ENCODE measurements at regions not wholly inside any gene's neighbourhood (a gene's known extent, or its start where the extent isn't known, plus 50 kb on each side); places are given as distances from the start of the nearest gene placed in this dataset.

DNA sequence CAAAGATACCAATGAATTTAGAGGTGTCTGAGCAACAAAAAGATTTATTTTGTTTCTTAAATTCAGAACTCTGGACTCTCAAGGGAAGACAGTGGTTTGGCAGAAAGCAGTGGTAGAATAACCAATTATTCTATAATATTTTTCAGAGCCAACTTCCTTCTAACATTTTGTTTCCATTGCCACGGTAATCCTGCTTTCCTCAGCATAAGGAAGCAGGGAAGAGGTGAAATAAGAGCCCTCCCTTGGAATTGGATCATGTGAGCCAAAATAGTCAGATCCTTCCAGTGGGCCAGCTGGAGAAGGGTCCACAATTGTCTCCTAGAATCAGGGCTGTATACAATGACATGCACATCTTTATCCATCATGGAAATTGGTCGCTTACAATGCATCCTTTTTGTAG is 130.0 kb upstream of the MAP1B start:
- H3F3A ChIP-seq (ENCODE audit: low read depth): no peaks in the 10 kb centered on the region
- H3K9me3 ChIP-seq (ENCODE audit: insufficient read depth, low read depth, low read length): peaks cover 3% of the 10 kb centered on the region; the same call in 1 of the 2 replicates
- H2AFZ ChIP-seq (ENCODE audit: low read length): no peak overlapping the region
- no peak overlapping the region for H3K4me2 ChIP-seq (ENCODE audit: low read depth, low read length, poor library complexity, severe bottlenecking)
- H3K36me3 ChIP-seq (ENCODE audit: insufficient read depth, low read length): no peaks in the 10 kb centered on the region
- H3K4me1 ChIP-seq (ENCODE audit: insufficient read depth, low read length, poor library complexity, severe bottlenecking): no peaks in the 10 kb centered on the region
- H3K4me3 ChIP-seq (ENCODE audit: low read length, poor library complexity, severe bottlenecking): no peak overlapping the region
- H3K27me3 ChIP-seq (ENCODE audit: insufficient read depth, low read length, poor library complexity, severe bottlenecking): no peaks in the 10 kb centered on the region
- H3K9me2 ChIP-seq (replicated peaks; ENCODE audit: low read depth, low read length): no peaks in the 10 kb centered on the region; the same call in 1 of the 2 replicates
- TF ChIP-seq, protein P1, sequence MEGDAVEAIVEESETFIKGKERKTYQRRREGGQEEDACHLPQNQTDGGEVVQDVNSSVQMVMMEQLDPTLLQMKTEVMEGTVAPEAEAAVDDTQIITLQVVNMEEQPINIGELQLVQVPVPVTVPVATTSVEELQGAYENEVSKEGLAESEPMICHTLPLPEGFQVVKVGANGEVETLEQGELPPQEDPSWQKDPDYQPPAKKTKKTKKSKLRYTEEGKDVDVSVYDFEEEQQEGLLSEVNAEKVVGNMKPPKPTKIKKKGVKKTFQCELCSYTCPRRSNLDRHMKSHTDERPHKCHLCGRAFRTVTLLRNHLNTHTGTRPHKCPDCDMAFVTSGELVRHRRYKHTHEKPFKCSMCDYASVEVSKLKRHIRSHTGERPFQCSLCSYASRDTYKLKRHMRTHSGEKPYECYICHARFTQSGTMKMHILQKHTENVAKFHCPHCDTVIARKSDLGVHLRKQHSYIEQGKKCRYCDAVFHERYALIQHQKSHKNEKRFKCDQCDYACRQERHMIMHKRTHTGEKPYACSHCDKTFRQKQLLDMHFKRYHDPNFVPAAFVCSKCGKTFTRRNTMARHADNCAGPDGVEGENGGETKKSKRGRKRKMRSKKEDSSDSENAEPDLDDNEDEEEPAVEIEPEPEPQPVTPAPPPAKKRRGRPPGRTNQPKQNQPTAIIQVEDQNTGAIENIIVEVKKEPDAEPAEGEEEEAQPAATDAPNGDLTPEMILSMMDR (conservative IDR thresholded peaks at IDR 0.05; ENCODE audit: low read length): no peak
- TF ChIP-seq EZH2phosphoT487 (IDR thresholded peaks at IDR 0.05; ENCODE audit: borderline replicate concordance): no peak
- H3K79me2 ChIP-seq (ENCODE audit: insufficient read depth, low read length): no peaks in the 10 kb centered on the region
- H4K20me1 ChIP-seq (ENCODE audit: insufficient read depth, low read length, poor library complexity, severe bottlenecking): no peaks in the 10 kb centered on the region
- H3K9ac ChIP-seq (ENCODE audit: low read depth, low read length, poor library complexity, severe bottlenecking): no peak overlapping the region

DNA sequence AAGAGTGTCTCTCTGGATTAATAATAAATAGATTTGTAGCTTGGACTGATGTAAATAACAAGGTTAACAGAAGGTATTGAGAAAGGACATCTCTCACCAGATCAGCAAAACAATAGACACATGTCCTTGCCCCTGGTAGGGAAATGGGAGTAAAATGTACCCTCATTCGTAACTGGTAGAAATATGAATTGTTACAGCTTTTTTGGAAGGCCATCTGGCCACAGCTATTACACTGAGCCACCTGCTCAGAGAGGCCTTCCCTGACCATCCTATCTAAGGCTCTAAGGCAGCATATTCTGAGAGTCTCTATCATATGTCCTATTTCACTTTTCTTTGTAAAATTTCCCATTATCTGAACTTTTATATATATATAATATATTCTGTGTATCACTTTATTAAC is 129.1 kb upstream of the MAP1B start:
- TF ChIP-seq EZH2phosphoT487 (IDR thresholded peaks at IDR 0.05; ENCODE audit: borderline replicate concordance): no peak
- TF ChIP-seq, protein P1 (conservative IDR thresholded peaks at IDR 0.05; ENCODE audit: low read length): no peak
- Histone ChIP-seq H3F3A (ENCODE audit: low read depth) (no peaks in the 10 kb centered on the region), H3K79me2 (ENCODE audit: insufficient read depth, low read length) (no peaks in the 10 kb centered on the region), H3K4me3 (ENCODE audit: low read length, poor library complexity, severe bottlenecking) (no peak overlapping the region), H3K9me3 (ENCODE audit: insufficient read depth, low read depth, low read length) (peaks cover 4% of the 10 kb centered on the region; the same call in 1 of the 2 replicates), H4K20me1 (ENCODE audit: insufficient read depth, low read length, poor library complexity, severe bottlenecking) (no peaks in the 10 kb centered on the region), H3K36me3 (ENCODE audit: insufficient read depth, low read length) (no peaks in the 10 kb centered on the region), H3K9ac (ENCODE audit: low read depth, low read length, poor library complexity, severe bottlenecking) (no peak overlapping the region), H2AFZ (ENCODE audit: low read length) (no peak overlapping the region), H3K27me3 (ENCODE audit: insufficient read depth, low read length, poor library complexity, severe bottlenecking) (no peaks in the 10 kb centered on the region), H3K4me1 (ENCODE audit: insufficient read depth, low read length, poor library complexity, severe bottlenecking) (no peaks in the 10 kb centered on the region), H3K9me2 (replicated peaks; ENCODE audit: low read depth, low read length) (no peaks in the 10 kb centered on the region; the same call in 1 of the 2 replicates), H3K4me2 (ENCODE audit: low read depth, low read length, poor library complexity, severe bottlenecking) (no peak overlapping the region)

DNA sequence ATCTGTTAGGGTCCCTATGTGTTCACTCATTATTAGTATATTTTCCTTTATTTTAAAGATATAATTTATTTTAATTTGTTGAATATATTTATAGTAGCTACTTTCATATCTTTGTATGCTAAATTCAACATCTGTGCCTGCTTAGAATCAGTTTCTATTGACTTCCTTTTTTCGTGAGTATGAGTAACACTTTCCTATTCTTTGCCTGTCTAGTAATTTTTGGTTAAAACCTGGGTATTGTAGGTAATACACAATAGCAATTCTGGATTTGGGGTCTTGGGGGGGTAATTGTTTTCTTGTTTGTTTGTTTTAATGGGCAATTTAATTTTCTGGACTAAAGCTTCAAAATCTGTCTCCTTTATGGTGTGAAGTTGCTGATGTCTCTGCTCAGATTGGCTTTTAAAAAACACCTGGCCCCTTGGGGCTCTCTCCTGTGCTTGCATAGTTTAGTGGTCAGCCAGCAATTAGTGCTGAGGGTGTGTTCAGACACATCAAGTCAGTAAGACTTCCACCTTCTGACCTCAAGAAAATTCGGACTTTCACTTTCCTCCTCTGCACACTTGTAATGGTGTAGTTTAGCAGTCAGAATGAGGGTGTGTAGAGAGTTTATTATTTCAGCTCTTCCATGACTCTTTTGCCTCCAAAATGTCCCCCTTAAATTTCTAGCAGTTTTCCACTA is 124.4 kb upstream of the MAP1B start:
- Histone ChIP-seq H3K27me3 (ENCODE audit: insufficient read depth, low read length, poor library complexity, severe bottlenecking) (no peaks in the 10 kb centered on the region), H3K9ac (ENCODE audit: low read depth, low read length, poor library complexity, severe bottlenecking) (no peak overlapping the region), H3K4me2 (ENCODE audit: low read depth, low read length, poor library complexity, severe bottlenecking) (no peak overlapping the region)

More for the DNA sequence above, 124.4 kb upstream of the MAP1B start:
- Histone ChIP-seq H3K36me3 (ENCODE audit: insufficient read depth, low read length) (no peaks in the 10 kb centered on the region), H3K4me3 (ENCODE audit: low read length, poor library complexity, severe bottlenecking) (no peak overlapping the region), H3K79me2 (ENCODE audit: insufficient read depth, low read length) (no peaks in the 10 kb centered on the region), H3K9me2 (replicated peaks; ENCODE audit: low read depth, low read length) (no peaks in the 10 kb centered on the region; the same call in 1 of the 2 replicates), H4K20me1 (ENCODE audit: insufficient read depth, low read length, poor library complexity, severe bottlenecking) (no peaks in the 10 kb centered on the region), H3F3A (ENCODE audit: low read depth) (no peaks in the 10 kb centered on the region), H2AFZ (ENCODE audit: low read length) (no peak overlapping the region), H3K4me1 (ENCODE audit: insufficient read depth, low read length, poor library complexity, severe bottlenecking) (no peaks in the 10 kb centered on the region), H3K9me3 (ENCODE audit: insufficient read depth, low read depth, low read length) (peaks cover 4% of the 10 kb centered on the region; the same call in 1 of the 2 replicates)
- TF ChIP-seq EZH2phosphoT487 (IDR thresholded peaks at IDR 0.05; ENCODE audit: borderline replicate concordance): no peak
- TF ChIP-seq, protein P1 (conservative IDR thresholded peaks at IDR 0.05; ENCODE audit: low read length): no peak

Measured in Loucy (cell line).